Eye (tissue), 1 donor: ENCODE measurements at regions not wholly inside any gene's neighbourhood (a gene's known extent, or its start where the extent isn't known, plus 50 kb on each side); places are given as distances from the start of the nearest gene placed in this dataset.

Experiments used
- DNase-seq: peaks from one replicate; pipeline ENCODE4 v3.0.0-alpha.2; 2015

DNA sequence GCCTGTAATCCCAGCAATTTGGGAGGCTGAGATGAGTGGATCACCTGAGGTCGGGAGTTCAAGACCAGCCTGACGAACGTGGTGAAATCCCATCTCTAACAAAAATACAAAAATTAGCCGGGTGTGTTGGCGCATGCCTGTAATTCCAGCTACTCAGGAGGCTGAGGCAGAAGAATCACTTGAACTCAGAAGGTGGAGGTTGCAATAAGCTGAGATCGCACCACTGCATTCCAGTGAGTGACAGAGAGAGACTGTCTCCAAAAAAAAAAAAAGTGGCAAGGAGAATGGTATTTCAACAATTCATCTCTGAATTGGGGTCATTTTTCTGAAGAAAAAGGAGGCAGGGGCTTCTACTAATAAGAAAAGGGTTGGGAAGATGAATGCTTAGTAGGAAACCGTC lies 111.5 kb upstream of the NHSL1 start:
- DNase-seq = no peak

GRCh38 chr6:138614151-138614550 lies 114.9 kb upstream of the NHSL1 start:
- DNase-seq = no peak

GRCh38 chr6:138618168-138618567 lies 118.9 kb upstream of the NHSL1 start:
- DNase-seq = peak; percentile 66

- no peak for DNase-seq
These were observed 121.3 kb upstream of the NHSL1 start for GRCh38 chr6:138620630-138621029.

DNA sequence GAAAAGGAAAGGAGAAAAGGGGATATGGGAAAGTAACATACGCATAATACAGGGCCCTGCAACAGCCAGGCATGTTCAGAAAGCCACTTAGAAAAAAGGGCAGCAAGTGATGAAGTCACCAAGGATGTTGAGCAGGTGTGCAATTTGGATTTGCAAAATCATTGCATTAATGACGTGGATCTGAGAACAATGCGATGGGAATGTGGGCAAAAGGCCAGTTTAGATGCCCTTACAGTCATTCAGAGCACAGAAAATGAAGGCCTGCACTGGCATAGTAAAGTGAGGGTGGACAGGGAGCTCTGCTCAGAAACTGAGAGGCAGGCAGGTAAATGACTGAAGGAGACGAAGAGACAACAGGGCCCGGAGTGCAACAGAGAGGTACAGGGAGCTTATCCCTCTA lies 123.7 kb upstream of the NHSL1 start:
- DNase-seq = no peak

GRCh38 chr6:138631566-138631965 lies 132.3 kb upstream of the NHSL1 start:
- DNase-seq = no peak

DNA sequence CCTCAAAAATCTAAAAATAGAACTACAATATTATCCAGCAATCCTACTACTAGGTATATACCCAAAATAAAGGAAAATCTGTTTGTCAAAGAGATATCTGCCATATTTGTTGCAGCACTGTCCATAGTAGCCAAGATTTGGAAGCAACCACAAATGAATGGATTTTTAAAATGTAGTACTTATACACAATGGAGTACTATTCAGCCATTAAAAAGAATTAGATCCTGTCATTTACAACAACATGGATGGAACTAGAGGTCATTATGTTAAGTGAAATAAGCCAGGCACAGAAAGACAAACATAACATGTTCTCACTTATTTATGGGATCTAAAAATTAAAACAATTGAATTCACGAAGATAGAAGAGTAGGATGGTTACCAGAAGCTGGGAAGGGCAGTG lies 135.7 kb upstream of the CCDC28A start:
- no peak for DNase-seq

DNA sequence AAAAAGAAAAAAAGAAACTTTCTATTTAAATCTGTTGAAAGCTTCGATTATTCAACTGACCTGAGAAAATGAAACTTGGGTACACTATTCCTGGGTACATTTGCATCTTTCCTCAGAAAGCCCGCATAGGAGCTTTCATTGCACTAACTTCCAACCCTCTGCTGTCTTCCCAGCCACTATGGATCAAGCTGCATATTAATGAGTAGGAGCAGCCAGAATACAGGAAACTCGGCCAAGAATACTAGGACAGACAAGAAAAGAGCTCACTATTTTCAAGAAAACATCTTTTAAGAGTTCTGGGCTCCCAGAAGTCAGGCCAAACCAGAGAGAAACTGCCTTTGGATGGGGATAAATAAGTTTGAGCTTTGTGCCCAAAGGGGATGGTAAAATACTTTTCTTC lies 135.0 kb upstream of the CCDC28A start:
- DNase-seq = no peak

GRCh38 chr6:138640028-138640427 lies 133.5 kb upstream of the CCDC28A start:
- no peak for DNase-seq

DNA sequence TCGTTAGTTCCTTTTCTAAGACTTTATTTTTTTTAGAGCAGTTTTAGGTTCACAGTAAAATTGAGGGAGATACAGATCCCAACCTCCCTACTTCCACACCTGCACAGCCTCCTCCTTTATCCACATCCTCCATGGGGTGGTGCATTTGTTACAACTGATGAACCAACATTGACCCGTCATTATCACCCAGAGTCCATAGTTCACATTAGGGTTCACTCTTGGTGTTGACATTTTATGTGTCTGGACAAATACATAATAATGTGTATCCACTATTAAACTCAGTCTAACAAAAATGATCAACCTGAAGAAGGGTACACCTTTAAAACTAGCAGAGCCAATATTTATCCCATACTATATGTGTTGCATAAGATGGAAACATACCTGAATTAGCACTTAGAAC lies 130.4 kb upstream of the CCDC28A start:
- DNase-seq = no peak

GRCh38 chr6:138645976-138646640 lies 127.5 kb upstream of the CCDC28A start:
- no peak for DNase-seq

DNA sequence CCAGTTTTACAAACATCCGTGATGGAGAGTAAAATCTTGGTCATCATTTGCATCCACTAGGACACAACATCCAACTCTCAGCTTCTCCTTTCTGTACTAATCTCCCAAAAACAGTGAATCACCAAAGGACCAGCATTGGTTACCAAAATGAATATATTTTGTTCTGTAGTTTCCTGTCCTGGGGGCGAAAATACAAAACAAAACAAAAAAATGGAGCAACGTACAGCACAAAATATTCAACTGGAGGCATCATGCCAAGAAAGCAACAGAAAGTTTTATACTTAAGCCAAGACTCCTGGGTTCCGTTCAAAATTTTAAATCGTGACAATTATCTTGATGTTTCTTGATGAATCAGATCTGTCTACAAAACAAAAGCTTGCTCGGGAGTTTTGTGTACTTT lies 126.6 kb upstream of the CCDC28A start:
- peak; percentile 46 for DNase-seq

- DNase-seq = no peak
These were observed 125.4 kb upstream of the CCDC28A start for GRCh38 chr6:138648127-138648526.

- no peak for DNase-seq
These were observed 122.1 kb upstream of the CCDC28A start for GRCh38 chr6:138651491-138651890.

DNA sequence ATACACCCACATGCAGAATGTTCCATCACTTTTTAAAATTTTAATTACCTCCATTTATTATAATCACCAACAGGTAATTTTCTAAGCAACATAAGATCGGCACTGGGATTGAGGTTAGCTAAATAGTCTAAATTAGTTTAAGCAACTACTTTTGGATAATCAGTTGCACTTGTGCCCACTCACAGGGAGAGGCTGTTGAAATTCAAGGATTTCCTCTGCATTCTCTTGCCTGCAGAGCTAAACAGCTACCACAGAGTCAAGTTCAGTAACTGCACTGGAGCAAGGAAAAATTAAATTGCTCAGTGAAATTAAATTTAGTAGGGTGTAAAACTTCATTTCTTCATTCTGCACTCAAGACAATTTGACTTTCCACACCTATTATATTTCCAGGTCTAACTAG lies 120.7 kb upstream of the CCDC28A start:
- no peak for DNase-seq

- no peak for DNase-seq
These were observed 120.1 kb upstream of the CCDC28A start for GRCh38 chr6:138653435-138653834.

- no peak for DNase-seq
These were observed 118.6 kb upstream of the CCDC28A start for GRCh38 chr6:138654715-138655634.

DNA sequence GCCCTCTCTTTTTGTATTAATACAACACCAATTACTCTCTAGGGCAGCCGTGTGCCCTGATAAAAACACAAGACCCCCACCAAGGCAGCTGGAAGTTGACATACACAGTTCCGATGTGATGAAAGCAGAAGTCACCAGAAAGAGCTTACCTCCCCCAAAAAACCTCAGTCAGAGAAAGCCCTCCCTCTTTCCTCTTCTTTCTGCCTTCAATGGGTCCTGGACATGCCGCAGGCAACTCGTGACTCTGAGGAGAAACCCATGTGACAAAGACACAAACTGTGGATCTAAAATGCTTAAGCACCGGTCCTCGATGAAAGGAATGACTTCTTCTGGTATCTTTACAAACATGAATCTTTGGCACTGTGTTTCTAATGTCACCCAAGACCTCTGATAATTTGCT lies 117.7 kb upstream of the CCDC28A start:
- no peak for DNase-seq

GRCh38 chr6:138656364-138657064 lies 117.1 kb upstream of the CCDC28A start:
- DNase-seq = no peak

- no peak for DNase-seq
These were observed 116.5 kb upstream of the CCDC28A start for GRCh38 chr6:138657065-138657425.

- DNase-seq = no peak
These were observed 113.6 kb upstream of the CCDC28A start for GRCh38 chr6:138659998-138660397.

DNA sequence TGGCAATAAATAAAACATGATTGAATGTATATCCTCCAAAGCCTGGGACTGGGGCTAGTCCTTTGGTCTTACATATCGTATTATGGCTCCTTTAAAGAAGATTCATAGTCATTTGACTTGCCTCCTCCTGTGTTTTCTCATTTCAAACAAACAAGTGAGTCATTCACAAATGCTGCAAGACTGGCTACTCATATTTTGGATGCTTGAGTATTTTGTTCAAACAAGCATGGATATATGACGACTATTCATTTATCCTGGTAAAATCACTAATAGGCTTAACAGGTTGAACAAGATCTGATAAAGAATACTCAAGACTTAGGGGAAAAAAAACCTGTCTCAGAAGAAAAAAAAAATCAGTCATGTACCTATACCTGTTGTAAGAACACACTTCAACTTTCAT lies 111.1 kb upstream of the CCDC28A start:
- DNase-seq = no peak

- no peak for DNase-seq
These were observed 109.7 kb upstream of the CCDC28A start for GRCh38 chr6:138663892-138664291.

GRCh38 chr6:138664745-138665144 lies 108.8 kb upstream of the CCDC28A start:
- DNase-seq = no peak
